HepG2 (cell line): ENCODE measurements at regions not wholly inside any gene's neighbourhood (a gene's known extent, or its start where the extent isn't known, plus 50 kb on each side); places are given as distances from the start of the nearest gene placed in this dataset.

Experiments
- ATAC-seq: fragments of 200-7000 bp; cut with Tn5 transposase; 3 replicates; pipeline ENCODE4 v1.9.1; 2020; ENCODE audit warnings: mild to moderate bottlenecking, moderate library complexity
- BruUV-seq: library from RNA; stranded (reverse); fragments of 400-500 nt; replicated peaks from 2 replicates; lab custom pipeline; 2021; lab: Mats Ljungman, UMichigan
- CTCF ChIA-PET: fragments of 300-600 bp; formaldehyde crosslinking; extraction: SDS; loops from one replicate; lab custom pipeline; 2021; ENCODE audit warnings: low total read pairs, inconsistent platforms, low intra/inter-chr PET ratio; lab: Yijun Ruan, JAX
- POLR2A ChIA-PET: fragments of 350-600 bp; sonication (Branson Sonifier 250); formaldehyde crosslinking; loops from one replicate; lab custom pipeline; 2020; ENCODE audit warnings: antibody characterized with exemption, inconsistent platforms; lab: Yijun Ruan, JAX
- DNase-seq: peaks from one replicate; pipeline ENCODE4 v3.0.0-alpha.2; 2015; ENCODE audit warnings: low spot score
- FAIRE-seq: peaks from 3 replicates; lab custom pipeline; 2011; peaks lifted over from hg19 to GRCh38; lab: Jason Lieb, UNC
- H2AFZ ChIP-seq: one replicate; pipeline ENCODE4 v1.6.1; 2011; ENCODE audit warnings: low read length, inconsistent platforms
- H3K27ac ChIP-seq: fragments of 300-600 bp; 3 replicates; pipeline ENCODE4 v1.8.0; 2011; ENCODE audit warnings: mixed run types, mild to moderate bottlenecking, mixed read lengths, low read length, inconsistent platforms; ENCODE audit not compliant: insufficient read depth; ENCODE audit errors: extremely low read length
- H3K27me3 ChIP-seq, 2 experiments: fragments of 200-600 bp in 1 of 2; 2 replicates in 1 of 2; 3 replicates in 1 of 2; pipeline versions ENCODE4 v1.6.0 to v1.8.0; 2011; ENCODE audit warnings: low read length in 2 of 2, mild to moderate bottlenecking in 2 of 2, moderate library complexity in 2 of 2, inconsistent platforms in 1 of 2; ENCODE audit not compliant: insufficient read depth in 2 of 2, control insufficient read depth in 1 of 2
- H3K36me3 ChIP-seq, 2 experiments: fragments of 200-600 bp in 1 of 2; replicated peaks in 1 of 2; 2 replicates in 1 of 2; 3 replicates in 1 of 2; pipeline versions ENCODE4 v1.5.1 to v1.8.0; 2011; ENCODE audit warnings: low read length in 2 of 2, inconsistent platforms in 1 of 2; ENCODE audit not compliant: insufficient read depth in 2 of 2, control insufficient read depth in 1 of 2
- H3K4me1 ChIP-seq: 2 replicates; pipeline ENCODE4 v1.5.1; 2012; ENCODE audit warnings: low read length, inconsistent platforms; ENCODE audit not compliant: insufficient read depth
- H3K4me2 ChIP-seq: 2 replicates; pipeline ENCODE4 v1.6.0; 2011; ENCODE audit warnings: low read depth, low read length, inconsistent platforms
- H3K4me3 ChIP-seq, 3 experiments: fragments of 200-600 bp in 1 of 3; sonication (generic), shearing (Covaris generic) in 1 of 3; replicated peaks in 1 of 3; 2 replicates each; pipeline ENCODE4 v1.5.1; 2011 to 2016; ENCODE audit warnings: low read length in 3 of 3, inconsistent platforms in 2 of 3, low read depth in 2 of 3, mild to moderate bottlenecking in 2 of 3, control low read depth in 1 of 3, mixed read lengths in 1 of 3; ENCODE audit not compliant: insufficient read depth in 1 of 3
- H3K79me2 ChIP-seq: one replicate; pipeline ENCODE4 v1.6.1; 2011; ENCODE audit warnings: low read length, inconsistent platforms; ENCODE audit not compliant: insufficient read depth
- H3K9ac ChIP-seq: 2 replicates; pipeline ENCODE4 v1.6.0; 2011; ENCODE audit warnings: mild to moderate bottlenecking, low read depth, low read length, inconsistent platforms; ENCODE audit not compliant: insufficient read depth
- H3K9me3 ChIP-seq: 2 replicates; pipeline ENCODE4 v1.5.1; 2012; ENCODE audit warnings: mild to moderate bottlenecking, low read length
- H4K20me1 ChIP-seq: 2 replicates; pipeline ENCODE4 v1.6.0; 2011; ENCODE audit warnings: inconsistent platforms, mild to moderate bottlenecking, low read length, moderate library complexity; ENCODE audit not compliant: insufficient read depth
- MAFG ChIP-seq: sonication (generic); formaldehyde crosslinking; IDR thresholded peaks from 2 replicates; pipeline ENCODE4 v1.5.1; 2020; ENCODE audit warnings: mild to moderate bottlenecking, missing genetic modification reagents
- MBNL3 ChIP-seq: fragments of 250-450 bp; sonication (Bioruptor Pico); conservative IDR thresholded peaks from 2 replicates; pipeline ENCODE4 v1.8.0; 2022; ENCODE audit warnings: mild to moderate bottlenecking, inconsistent platforms
- ZBTB7A ChIP-seq: sonication (generic); formaldehyde crosslinking; IDR thresholded peaks from 2 replicates; pipeline ENCODE4 v1.8.0; 2022; ENCODE audit warnings: mild to moderate bottlenecking, missing genetic modification reagents
- ZC3H13 ChIP-seq: sonication (generic); formaldehyde crosslinking; IDR thresholded peaks from 2 replicates; pipeline ENCODE4 v1.8.1; 2023; ENCODE audit warnings: mild to moderate bottlenecking, missing genetic modification reagents, moderate library complexity
- ZNF20 ChIP-seq: sonication (generic); formaldehyde crosslinking; IDR thresholded peaks from 2 replicates; pipeline ENCODE4 v1.4.0; 2020; ENCODE audit warnings: mild to moderate bottlenecking, moderate library complexity, missing genetic modification reagents
- WGBS: methylation state at CpG from one replicate; pipeline ENCODE4 v1.1.6; 2017; ENCODE audit warnings: low lambda C conversion rate; 5-methylcytosine and 5-hydroxymethylcytosine counted together
- in situ Hi-C: cut with HindIII; loops from 2 replicates; pipeline ENCODE4 v1.10.0; 2017; ENCODE audit warnings: low pct_unique_long_range_greater_than_20kb; ENCODE audit not compliant: extremely low pct_ligation_motif_present
- intact Hi-C: fragments of 100-400 bp; cut with micrococcal nuclease; formaldehyde crosslinking; loops from one replicate; pipeline ENCODE4 v1.10.0; 2022; ENCODE audit not compliant: unreplicated experiment
- TF ChIP-seq, protein P1 (sequence below): sonication (generic); formaldehyde crosslinking; IDR thresholded peaks from 2 replicates; pipeline ENCODE4 v1.9.0; 2021; ENCODE audit warnings: mild to moderate bottlenecking, missing genetic modification reagents
- TF ChIP-seq, protein P2 (sequence below): sonication (generic); formaldehyde crosslinking; IDR thresholded peaks from 2 replicates; pipeline ENCODE4 v1.8.1; 2023; ENCODE audit warnings: mild to moderate bottlenecking, moderate library complexity, missing genetic modification reagents

DNA sequence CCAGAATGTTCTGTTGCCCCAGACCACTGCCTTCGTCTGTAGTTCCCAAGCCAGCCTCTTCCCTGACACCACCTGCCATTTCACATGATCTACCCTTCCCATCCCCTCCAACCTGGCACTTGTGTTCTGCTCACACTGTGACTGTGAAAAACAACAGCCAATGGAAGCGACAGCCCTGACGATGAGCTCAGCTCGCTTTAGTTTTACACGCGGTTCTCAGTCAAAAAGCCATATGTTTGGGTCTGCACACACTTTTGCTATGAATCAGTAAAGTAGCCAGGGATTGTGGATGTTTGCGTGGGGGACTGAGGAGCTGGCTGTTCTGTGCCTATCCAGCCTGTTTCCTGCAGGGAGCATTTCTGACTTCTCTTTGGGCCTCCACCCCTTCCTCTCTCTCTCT lies 282.7 kb downstream of the WDR11 start:
- Histone ChIP-seq H3K36me3 (no peaks in the 10 kb centered on the region), H3K27ac (no peak overlapping the region), H3K79me2 (no peaks in the 10 kb centered on the region), H3K4me1 (no peaks in the 10 kb centered on the region), H4K20me1 (no peaks in the 10 kb centered on the region), H3K4me3 (no peak overlapping the region), H3K27me3 (peaks cover 0 to 6% of the 10 kb centered on the region in 2 experiments; a peak in 1 of 5 replicates), H3K4me2 (no peak overlapping the region), H2AFZ (no peak overlapping the region), H3K9me3 (no peaks in the 10 kb centered on the region), H3K9ac (no peak overlapping the region)
- ATAC-seq (no peak), FAIRE-seq (no peak), DNase-seq (no peak)
- TF ChIP-seq ZC3H13 = no peak
- TF ChIP-seq MAFG (CRISPR knock-in tag) = no peak
- no peak for TF ChIP-seq MBNL3 (CRISPR knock-in tag)
- ChIA-PET POLR2A (no interaction called here), CTCF (no interaction called here)
- in situ Hi-C loops (no loop called here), intact Hi-C loops (no loop called here)
- 71% methylated on average over 7 of the region's 7 CpGs for WGBS
- BruUV-seq = no TSS peak

DNA sequence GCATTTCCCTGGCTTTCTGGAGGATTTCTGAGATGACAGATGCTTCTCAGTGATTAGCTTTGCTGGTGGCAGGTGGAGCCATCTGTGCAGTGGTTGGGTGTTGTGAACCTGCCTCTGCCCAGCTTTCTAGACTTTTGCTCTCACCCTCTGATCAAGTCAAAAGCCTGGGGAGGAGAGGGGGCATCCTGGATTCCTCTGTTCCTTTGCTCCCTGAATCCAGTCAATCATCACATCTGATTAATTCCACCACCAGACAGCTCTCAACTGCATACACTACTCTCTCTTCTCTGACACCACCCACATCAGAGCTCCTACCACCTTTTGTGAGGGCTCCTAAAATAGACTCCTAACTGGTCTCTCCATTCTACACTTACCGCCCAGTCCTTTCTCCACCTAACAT lies 283.5 kb downstream of the WDR11 start:
- CTCF ChIA-PET = no interaction called here
- Histone ChIP-seq H3K79me2 (no peaks in the 10 kb centered on the region), H3K4me1 (no peaks in the 10 kb centered on the region), H3K4me2 (no peak overlapping the region), H3K36me3 (no peaks in the 10 kb centered on the region), H3K27me3 (peaks cover 0 to 6% of the 10 kb centered on the region in 2 experiments; a peak in 1 of 5 replicates), H3K9ac (no peak overlapping the region), H3K27ac (no peak overlapping the region), H2AFZ (no peak overlapping the region), H3K4me3 (no peak overlapping the region), H4K20me1 (no peaks in the 10 kb centered on the region), H3K9me3 (no peaks in the 10 kb centered on the region)
- POLR2A ChIA-PET = no interaction called here
- 64% methylated on average over 1 of the region's 1 CpG for WGBS
- no peak for ATAC-seq
- no peak for DNase-seq
- BruUV-seq = no TSS peak
- intact Hi-C loops (no loop called here), in situ Hi-C loops (no loop called here)
- FAIRE-seq = no peak
- TF ChIP-seq, protein P1, sequence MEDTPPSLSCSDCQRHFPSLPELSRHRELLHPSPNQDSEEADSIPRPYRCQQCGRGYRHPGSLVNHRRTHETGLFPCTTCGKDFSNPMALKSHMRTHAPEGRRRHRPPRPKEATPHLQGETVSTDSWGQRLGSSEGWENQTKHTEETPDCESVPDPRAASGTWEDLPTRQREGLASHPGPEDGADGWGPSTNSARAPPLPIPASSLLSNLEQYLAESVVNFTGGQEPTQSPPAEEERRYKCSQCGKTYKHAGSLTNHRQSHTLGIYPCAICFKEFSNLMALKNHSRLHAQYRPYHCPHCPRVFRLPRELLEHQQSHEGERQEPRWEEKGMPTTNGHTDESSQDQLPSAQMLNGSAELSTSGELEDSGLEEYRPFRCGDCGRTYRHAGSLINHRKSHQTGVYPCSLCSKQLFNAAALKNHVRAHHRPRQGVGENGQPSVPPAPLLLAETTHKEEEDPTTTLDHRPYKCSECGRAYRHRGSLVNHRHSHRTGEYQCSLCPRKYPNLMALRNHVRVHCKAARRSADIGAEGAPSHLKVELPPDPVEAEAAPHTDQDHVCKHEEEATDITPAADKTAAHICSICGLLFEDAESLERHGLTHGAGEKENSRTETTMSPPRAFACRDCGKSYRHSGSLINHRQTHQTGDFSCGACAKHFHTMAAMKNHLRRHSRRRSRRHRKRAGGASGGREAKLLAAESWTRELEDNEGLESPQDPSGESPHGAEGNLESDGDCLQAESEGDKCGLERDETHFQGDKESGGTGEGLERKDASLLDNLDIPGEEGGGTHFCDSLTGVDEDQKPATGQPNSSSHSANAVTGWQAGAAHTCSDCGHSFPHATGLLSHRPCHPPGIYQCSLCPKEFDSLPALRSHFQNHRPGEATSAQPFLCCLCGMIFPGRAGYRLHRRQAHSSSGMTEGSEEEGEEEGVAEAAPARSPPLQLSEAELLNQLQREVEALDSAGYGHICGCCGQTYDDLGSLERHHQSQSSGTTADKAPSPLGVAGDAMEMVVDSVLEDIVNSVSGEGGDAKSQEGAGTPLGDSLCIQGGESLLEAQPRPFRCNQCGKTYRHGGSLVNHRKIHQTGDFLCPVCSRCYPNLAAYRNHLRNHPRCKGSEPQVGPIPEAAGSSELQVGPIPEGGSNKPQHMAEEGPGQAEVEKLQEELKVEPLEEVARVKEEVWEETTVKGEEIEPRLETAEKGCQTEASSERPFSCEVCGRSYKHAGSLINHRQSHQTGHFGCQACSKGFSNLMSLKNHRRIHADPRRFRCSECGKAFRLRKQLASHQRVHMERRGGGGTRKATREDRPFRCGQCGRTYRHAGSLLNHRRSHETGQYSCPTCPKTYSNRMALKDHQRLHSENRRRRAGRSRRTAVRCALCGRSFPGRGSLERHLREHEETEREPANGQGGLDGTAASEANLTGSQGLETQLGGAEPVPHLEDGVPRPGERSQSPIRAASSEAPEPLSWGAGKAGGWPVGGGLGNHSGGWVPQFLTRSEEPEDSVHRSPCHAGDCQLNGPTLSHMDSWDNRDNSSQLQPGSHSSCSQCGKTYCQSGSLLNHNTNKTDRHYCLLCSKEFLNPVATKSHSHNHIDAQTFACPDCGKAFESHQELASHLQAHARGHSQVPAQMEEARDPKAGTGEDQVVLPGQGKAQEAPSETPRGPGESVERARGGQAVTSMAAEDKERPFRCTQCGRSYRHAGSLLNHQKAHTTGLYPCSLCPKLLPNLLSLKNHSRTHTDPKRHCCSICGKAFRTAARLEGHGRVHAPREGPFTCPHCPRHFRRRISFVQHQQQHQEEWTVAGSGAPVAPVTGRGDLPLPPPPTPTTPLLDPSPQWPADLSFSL (CRISPR knock-in tag) = no peak
- TF ChIP-seq ZBTB7A (CRISPR knock-in tag) = no peak
- no peak for TF ChIP-seq ZNF20 (CRISPR knock-in tag)
- TF ChIP-seq, protein P2, sequence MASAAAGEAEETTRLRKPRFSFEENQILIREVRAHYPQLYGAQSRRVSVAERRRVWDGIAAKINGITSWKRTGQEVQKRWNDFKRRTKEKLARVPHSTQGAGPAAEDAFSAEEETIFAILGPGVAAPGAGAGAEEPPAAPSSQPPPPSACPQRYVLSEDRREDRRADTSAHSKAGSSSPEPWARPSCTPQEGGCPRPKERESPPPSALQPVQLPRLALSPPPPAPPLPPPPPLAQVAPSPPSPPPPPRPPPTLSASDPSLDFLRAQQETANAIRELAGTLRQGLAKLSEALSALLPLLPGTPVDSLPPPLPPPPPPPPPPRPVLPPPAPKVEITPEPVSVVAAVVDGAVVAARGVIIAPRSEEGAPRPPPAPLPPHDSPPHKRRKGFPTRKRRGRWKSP (CRISPR knock-in tag) = no peak
